ENCODE measurements at regions not wholly inside any gene's neighbourhood (a gene's known extent, or its start where the extent isn't known, plus 50 kb on each side); places are given as distances from the start of the nearest gene placed in this dataset.

- TF ChIP-seq CREB1 (CRISPR knock-in tag; IDR thresholded peaks at IDR 0.05; ENCODE audit: low read depth) = no peak
- no peak for TF ChIP-seq POLR2AphosphoS5 (IDR thresholded peaks at IDR 0.05; ENCODE audit: low read depth)
- no peak for TF ChIP-seq CTCF (conservative IDR thresholded peaks at IDR 0.05; ENCODE audit: low read depth in 2 of 2)
- TF ChIP-seq EZH2 (IDR thresholded peaks at IDR 0.05; ENCODE audit: low read depth, unreplicated experiment) = no peak
- TF ChIP-seq REST (IDR thresholded peaks at IDR 0.05; ENCODE audit: unreplicated experiment) = no peak
- no peak for TF ChIP-seq EZH2phosphoT487 (IDR thresholded peaks at IDR 0.05; ENCODE audit: unreplicated experiment)
- no peak for TF ChIP-seq JUNB (IDR thresholded peaks at IDR 0.05; ENCODE audit: unreplicated experiment)
- TF ChIP-seq ZNF114 (CRISPR knock-in tag; IDR thresholded peaks at IDR 0.05) = no peak
Measured at GRCh38 chr3:144200466-144200865, 228.8 kb downstream of the DIPK2A start.
